ENCODE measurements at regions not wholly inside any gene's neighbourhood (a gene's known extent, or its start where the extent isn't known, plus 50 kb on each side); places are given as distances from the start of the nearest gene placed in this dataset.

GRCh38 chr15:31486906-31487695 lies 160.5 kb downstream of the KLF13 start:
- H3K4me1 ChIP-seq (ENCODE audit: control insufficient read depth, extremely low read depth, insufficient read depth, low read length), result peaks cover 23% of the 10 kb centered on the region
- H3K4me2 ChIP-seq (ENCODE audit: extremely low read depth, insufficient read depth, low read length), result no peak overlapping the region
- no peaks in the 10 kb centered on the region for H3K9me3 ChIP-seq (ENCODE audit: control insufficient read depth, insufficient read depth, low read depth, low read length)
- TF ChIP-seq EZH2 (IDR thresholded peaks at IDR 0.05; ENCODE audit: low read length, missing control alignments) (no peak), CTCF (conservative IDR thresholded peaks at IDR 0.05 in 1 of 2, IDR thresholded peaks at IDR 0.05 in 1 of 2; ENCODE audit: low read depth in 1 of 2, low read length in 2 of 2) (no peak)
- H3K36me3 ChIP-seq (ENCODE audit: control insufficient read depth, insufficient read depth, low read length), result no peaks in the 10 kb centered on the region
- no peak overlapping the region for H3K9ac ChIP-seq (ENCODE audit: insufficient read depth, low read length)
- no peaks in the 10 kb centered on the region for H3K79me2 ChIP-seq (ENCODE audit: control insufficient read depth, insufficient read depth, low read length)
- H3K27me3 ChIP-seq (ENCODE audit: control insufficient read depth, insufficient read depth, low read length), result peaks cover 7% of the 10 kb centered on the region
- no peak overlapping the region for H2AFZ ChIP-seq (ENCODE audit: low read length)
- H3K4me3 ChIP-seq (replicated peaks in 1 of 4; ENCODE audit: control extremely low read depth in 1 of 4, insufficient read depth in 1 of 4, low read depth in 3 of 4, low read length in 4 of 4), result no peak overlapping the region
- no peaks in the 10 kb centered on the region for H4K20me1 ChIP-seq (ENCODE audit: control insufficient read depth, extremely low read depth, insufficient read depth, low read length)
- H3K27ac ChIP-seq (ENCODE audit: insufficient read depth, low read length), result no peak overlapping the region
- no peak for DNase-seq (ENCODE audit: low read depth in 2 of 2)

DNA sequence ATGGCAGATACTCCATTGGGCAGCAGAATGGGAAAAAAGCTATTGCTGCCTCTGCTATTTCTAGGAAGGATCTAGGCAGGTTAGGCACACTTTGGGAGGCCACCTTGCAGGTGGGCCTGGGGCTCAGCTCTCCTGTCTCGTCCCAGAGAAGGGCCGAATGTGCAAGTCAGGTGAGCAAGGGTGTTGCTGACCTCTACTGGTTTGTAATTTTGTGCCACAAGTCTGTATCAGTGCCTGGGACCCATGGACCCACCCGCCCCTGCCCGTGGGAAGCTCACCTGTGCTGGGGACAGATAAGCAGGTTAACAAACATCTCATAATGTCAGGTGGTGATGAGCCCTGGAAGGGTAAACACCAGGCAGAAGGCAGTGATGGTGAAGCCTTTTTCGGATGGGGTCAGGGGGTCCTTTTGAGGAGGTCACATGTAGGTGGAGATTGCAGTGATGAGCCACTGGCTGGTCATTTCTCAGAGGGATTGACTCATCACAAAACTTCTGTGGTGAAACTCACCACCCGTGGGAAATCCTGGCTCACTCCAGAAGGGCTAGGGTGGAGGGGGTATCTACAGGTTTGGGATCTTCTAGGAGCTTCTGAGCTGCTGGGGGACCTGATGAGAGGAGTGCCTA lies 161.3 kb downstream of the KLF13 start:
- Histone ChIP-seq H3K9ac (ENCODE audit: insufficient read depth, low read length) (no peak overlapping the region), H3K27ac (ENCODE audit: insufficient read depth, low read length) (peak overlapping the region; percentile 66), H2AFZ (ENCODE audit: low read length) (peak overlapping the region; percentile 67)

More for the DNA sequence above, 161.3 kb downstream of the KLF13 start:
- H3K4me1 ChIP-seq (ENCODE audit: control insufficient read depth, extremely low read depth, insufficient read depth, low read length), result peaks cover 23% of the 10 kb centered on the region
- peaks cover 2% of the 10 kb centered on the region for H3K27me3 ChIP-seq (ENCODE audit: control insufficient read depth, insufficient read depth, low read length)
- peak overlapping the region in 1 of 4 experiments; percentile 7 for H3K4me3 ChIP-seq (replicated peaks in 1 of 4; ENCODE audit: control extremely low read depth in 1 of 4, insufficient read depth in 1 of 4, low read depth in 3 of 4, low read length in 4 of 4)
- peak overlapping the region; percentile 72 for H3K4me2 ChIP-seq (ENCODE audit: extremely low read depth, insufficient read depth, low read length)
- no peaks in the 10 kb centered on the region for H4K20me1 ChIP-seq (ENCODE audit: control insufficient read depth, extremely low read depth, insufficient read depth, low read length)
- no peak for TF ChIP-seq EZH2 (IDR thresholded peaks at IDR 0.05; ENCODE audit: low read length, missing control alignments)
- no peak for TF ChIP-seq CTCF (conservative IDR thresholded peaks at IDR 0.05 in 1 of 2, IDR thresholded peaks at IDR 0.05 in 1 of 2; ENCODE audit: low read depth in 1 of 2, low read length in 2 of 2)
- no peaks in the 10 kb centered on the region for H3K9me3 ChIP-seq (ENCODE audit: control insufficient read depth, insufficient read depth, low read depth, low read length)
- no peaks in the 10 kb centered on the region for H3K79me2 ChIP-seq (ENCODE audit: control insufficient read depth, insufficient read depth, low read length)
- peak; percentile 10 to 37 for DNase-seq (ENCODE audit: low read depth in 2 of 2)
- H3K36me3 ChIP-seq (ENCODE audit: control insufficient read depth, insufficient read depth, low read length), result no peaks in the 10 kb centered on the region
